GM12878 (cell line): ENCODE measurements at regions not wholly inside any gene's neighbourhood (a gene's known extent, or its start where the extent isn't known, plus 50 kb on each side); places are given as distances from the start of the nearest gene placed in this dataset.
"Not testable (repeated sequence)": the region's sequence is repeated elsewhere in the genome, so short reads cannot be mapped to it uniquely, and the experiment has no call there.

Experiments used
- ATAC-seq: fragments of 200-7000 bp; cut with Tn5 transposase; 3 replicates; pipeline ENCODE4 v1.9.1; 2020; ENCODE audit warnings: mild to moderate bottlenecking, moderate library complexity
- BruUV-seq: library from RNA; stranded (reverse); fragments of 400-500 nt; replicated peaks from 2 replicates; lab custom pipeline; 2021; lab: Mats Ljungman, UMichigan
- CTCF ChIA-PET: fragments of 300-600 bp; sonication (Branson Sonifier 250); formaldehyde crosslinking; extraction: SDS; loops from one replicate; lab custom pipeline; 2021; ENCODE audit warnings: inconsistent platforms; lab: Yijun Ruan, JAX
- POLR2A ChIA-PET: fragments of 350-600 bp; formaldehyde crosslinking; extraction: SDS; loops from one replicate; lab custom pipeline; 2021; ENCODE audit warnings: inconsistent platforms; lab: Charles Lee
- RAD21 ChIA-PET: fragments of 300-600 bp; sonication (Branson Sonifier 250); formaldehyde crosslinking; loops from one replicate; lab custom pipeline; 2023; ENCODE audit warnings: antibody characterized with exemption; ENCODE audit not compliant: unreplicated experiment; lab: Charles Lee
- SMC1A ChIA-PET: fragments of 300-600 bp; sonication (Branson Sonifier 250); formaldehyde crosslinking; loops from one replicate; lab custom pipeline; 2023; ENCODE audit not compliant: unreplicated experiment, uncharacterized antibody; lab: Charles Lee
- DNase-seq: peaks from one replicate; pipeline ENCODE4 v3.0.0-alpha.2; 2011; ENCODE audit warnings: low read depth, low spot score
- FAIRE-seq: peaks from 3 replicates; lab custom pipeline; 2011; peaks lifted over from hg19 to GRCh38; lab: Jason Lieb, UNC
- H2AFZ ChIP-seq: 2 replicates; pipeline ENCODE4 v1.6.0; 2011; ENCODE audit warnings: low read depth, low read length, control low read depth; ENCODE audit not compliant: control insufficient read depth
- H3K27ac ChIP-seq: 2 replicates; pipeline ENCODE4 v1.5.1; 2011; ENCODE audit warnings: control low read depth; ENCODE audit not compliant: control insufficient read depth, insufficient read depth
- H3K27me3 ChIP-seq, 2 experiments: replicated peaks in 1 of 2; 2 replicates each; pipeline versions ENCODE4 v1.6.0 to v1.6.1; 2011; ENCODE audit warnings: low read length in 1 of 2; ENCODE audit not compliant: control insufficient read depth in 2 of 2, insufficient read depth in 2 of 2
- H3K36me3 ChIP-seq, 2 experiments: 2 replicates each; pipeline ENCODE4 v1.5.1; 2011; ENCODE audit warnings: low read length in 1 of 2; ENCODE audit not compliant: control insufficient read depth in 2 of 2, insufficient read depth in 2 of 2
- H3K4me1 ChIP-seq: 2 replicates; pipeline ENCODE4 v1.6.1; 2011; ENCODE audit warnings: mild to moderate bottlenecking, low read length, moderate library complexity, mixed read lengths; ENCODE audit not compliant: control insufficient read depth, insufficient read depth
- H3K4me2 ChIP-seq: 2 replicates; pipeline ENCODE4 v1.6.0; 2011; ENCODE audit warnings: control low read depth; ENCODE audit not compliant: control insufficient read depth, insufficient read depth
- H3K4me3 ChIP-seq: fragments of 200-600 bp; sonication (generic); 2 replicates; pipeline ENCODE4 v1.5.1; 2016
- H3K79me2 ChIP-seq: 2 replicates; pipeline ENCODE4 v1.6.0; 2011; ENCODE audit warnings: low read length; ENCODE audit not compliant: control insufficient read depth, insufficient read depth
- H3K9ac ChIP-seq: 2 replicates; pipeline ENCODE4 v1.8.0; 2011; ENCODE audit warnings: low read length, control low read depth, mixed read lengths; ENCODE audit not compliant: control insufficient read depth, insufficient read depth
- H3K9me3 ChIP-seq: replicated peaks from 3 replicates; pipeline ENCODE4 v1.5.1; 2011; ENCODE audit warnings: mild to moderate bottlenecking, low read length; ENCODE audit not compliant: control insufficient read depth, insufficient read depth
- H4K20me1 ChIP-seq: 2 replicates; pipeline ENCODE4 v1.6.0; 2011; ENCODE audit not compliant: control insufficient read depth, insufficient read depth
- IKZF2 ChIP-seq, 2 experiments: fragments of 450-650 bp; IDR thresholded peaks; 2 replicates each; pipeline ENCODE4 v1.6.1; 2017; ENCODE audit warnings: mild to moderate bottlenecking in 2 of 2, moderate library complexity in 2 of 2
- MYB ChIP-seq: fragments of 150-350 bp; IDR thresholded peaks from 2 replicates; pipeline ENCODE4 v1.6.1; 2014; ENCODE audit warnings: mild to moderate bottlenecking, low read depth, low read length, borderline replicate concordance
- NR2C2 ChIP-seq: IDR thresholded peaks from 2 replicates; pipeline ENCODE4 v1.6.1; 2011; ENCODE audit warnings: borderline replicate concordance, low read depth; ENCODE audit not compliant: control insufficient read depth, insufficient read length
- POLR2AphosphoS2 ChIP-seq: IDR thresholded peaks from 2 replicates; pipeline ENCODE4 v1.6.1; 2011; ENCODE audit warnings: low read depth, mild to moderate bottlenecking, low read length, improper control_type of control experiment, moderate library complexity
- SIX5 ChIP-seq: IDR thresholded peaks from 2 replicates; pipeline ENCODE4 v1.6.1; 2011; ENCODE audit warnings: mild to moderate bottlenecking, low read depth, low read length, moderate library complexity; ENCODE audit not compliant: severe bottlenecking
- SMAD5 ChIP-seq: IDR thresholded peaks from 2 replicates; pipeline ENCODE4 v1.6.1; 2016; ENCODE audit warnings: antibody characterized with exemption, low read depth
- TCF3 ChIP-seq: IDR thresholded peaks from 2 replicates; pipeline ENCODE4 v1.6.1; 2012; ENCODE audit warnings: low read depth, mild to moderate bottlenecking, low read length, borderline replicate concordance; ENCODE audit not compliant: insufficient read depth
- ZNF274 ChIP-seq: IDR thresholded peaks from one replicate; pipeline ENCODE4 v1.8.0; 2011; ENCODE audit not compliant: insufficient read length, insufficient read depth
- ZNF384 ChIP-seq: IDR thresholded peaks from 2 replicates; pipeline ENCODE4 v1.6.1; 2012; ENCODE audit warnings: low read depth, mild to moderate bottlenecking, low read length, improper control_type of control experiment, borderline replicate concordance
- WGBS: methylation state at CpG from one replicate; pipeline ENCODE4 v1.1.6; 2016; ENCODE audit warnings: low lambda C conversion rate; ENCODE audit not compliant: insufficient replicate concordance, insufficient coverage; ENCODE audit errors: missing lambda C conversion rate; 5-methylcytosine and 5-hydroxymethylcytosine counted together
- in situ Hi-C: fragments of 300-500 bp; cut with MboI; formaldehyde crosslinking; loops from 9 replicates; pipeline ENCODE4 v1.14.3; 2018; ENCODE audit warnings: mixed read lengths
- intact Hi-C: fragments of 100-400 bp; cut with micrococcal nuclease; formaldehyde crosslinking; loops from one replicate; pipeline ENCODE4 v1.14.2; 2022; ENCODE audit not compliant: unreplicated experiment

GRCh38 chr19:20294181-20294580 lies 127.2 kb downstream of the ZNF486 start:
- ATAC-seq (no peak), FAIRE-seq (no peak), DNase-seq (no peak)
- POLR2A ChIA-PET: no interaction called here
- BruUV-seq: no TSS peak
- H3K36me3 ChIP-seq: no peaks in the 10 kb centered on the region
- no peaks in the 10 kb centered on the region; the same call in 2 of the 3 replicates for H3K9me3 ChIP-seq
- H2AFZ ChIP-seq: no peak overlapping the region
- RAD21 ChIA-PET: no interaction called here
- H4K20me1 ChIP-seq: no peaks in the 10 kb centered on the region
- H3K4me3 ChIP-seq: no peak overlapping the region
- H3K79me2 ChIP-seq: no peaks in the 10 kb centered on the region
- no peak overlapping the region for H3K4me2 ChIP-seq
- in situ Hi-C loops: no loop called here
- no peaks in the 10 kb centered on the region for H3K4me1 ChIP-seq
- SMC1A ChIA-PET: no interaction called here
- no peak overlapping the region for H3K9ac ChIP-seq
- CTCF ChIA-PET: no interaction called here
- TF ChIP-seq POLR2AphosphoS2 (no peak), ZNF384 (no peak), IKZF2 (IDR thresholded peaks at IDR 0.05) (no peak), ZNF274 (no peak), SIX5 (no peak), NR2C2 (no peak), TCF3 (no peak), MYB (no peak), SMAD5 (no peak)
- intact Hi-C loops: no loop called here
- H3K27ac ChIP-seq: no peak overlapping the region
- H3K27me3 ChIP-seq: no peaks in the 10 kb centered on the region

GRCh38 chr19:20292520-20292919 lies 125.5 kb downstream of the ZNF486 start:
- 0% methylated on average over 1 of the region's 1 CpG for WGBS
- SMC1A ChIA-PET: interaction anchor here (0.7 kb wide), 1 partner anchor 25 kb away, joined by 3 read pairs; no protein-coding TSS in a partner anchor
- H3K27me3 ChIP-seq, H3K4me2 ChIP-seq, POLR2A ChIA-PET, CTCF ChIA-PET, H3K79me2 ChIP-seq, BruUV-seq, H3K36me3 ChIP-seq, H3K9ac ChIP-seq, H3K4me3 ChIP-seq, H3K9me3 ChIP-seq, H4K20me1 ChIP-seq, RAD21 ChIA-PET, H3K4me1 ChIP-seq, ATAC-seq, H2AFZ ChIP-seq, in situ Hi-C loops, H3K27ac ChIP-seq, intact Hi-C loops, DNase-seq, FAIRE-seq: not testable (repeated sequence)
